GM18505 (cell line): ENCODE measurements at regions not wholly inside any gene's neighbourhood (a gene's known extent, or its start where the extent isn't known, plus 50 kb on each side); places are given as distances from the start of the nearest gene placed in this dataset.

Experiments used
- ATAC-seq: cut with Tn5 transposase; IDR thresholded peaks from one replicate; pipeline ENCODE4 v1.9.1; 2021; ENCODE audit not compliant: unreplicated experiment
- POLR2A ChIP-seq: IDR thresholded peaks from 4 replicates; pipeline ENCODE4 v1.6.1; 2011; ENCODE audit warnings: borderline replicate concordance; ENCODE audit not compliant: insufficient read depth, insufficient read length; ENCODE audit errors: extremely low read depth

- ATAC-seq: no peak
- no peak for TF ChIP-seq POLR2A
Observed at GRCh38 chr16:74199842-74200124, 96.8 kb upstream of the PSMD7 start.

DNA sequence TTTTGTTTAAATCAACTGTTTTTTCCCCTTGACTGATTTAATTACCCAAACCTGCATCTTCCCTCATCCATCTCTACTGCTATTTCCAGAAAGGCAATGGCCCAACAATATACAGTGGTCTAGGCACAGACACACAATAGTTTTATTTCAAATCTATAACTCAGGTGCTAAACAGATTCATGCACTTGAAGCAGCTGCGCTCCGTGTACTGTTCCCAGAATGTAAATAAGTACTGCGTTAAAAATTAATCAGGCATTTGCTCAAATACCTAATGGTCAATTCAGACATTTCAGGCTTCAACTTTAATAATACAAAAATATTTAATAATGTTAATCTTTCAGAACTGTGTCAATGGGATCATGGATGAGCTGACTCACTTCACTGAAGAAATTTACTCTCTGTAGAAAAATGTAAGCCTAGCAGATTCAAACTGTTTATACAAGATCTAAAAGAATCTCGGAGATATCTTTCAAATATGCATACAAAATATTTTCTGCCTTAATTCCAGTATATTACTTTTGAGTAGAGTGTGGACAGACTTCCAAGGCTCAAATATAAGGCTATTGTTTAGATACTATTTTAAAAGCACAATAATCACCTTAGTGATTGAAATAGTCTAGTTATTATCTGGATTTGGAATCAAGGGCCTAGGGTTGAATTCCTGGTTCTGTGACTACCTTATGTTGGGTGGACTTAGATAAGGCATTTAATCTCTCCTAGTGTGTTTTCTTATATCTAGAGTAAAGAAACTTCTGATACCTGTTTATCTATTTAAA lies 97.4 kb upstream of the PSMD7 start:
- ATAC-seq: no peak
- TF ChIP-seq POLR2A: no peak

DNA sequence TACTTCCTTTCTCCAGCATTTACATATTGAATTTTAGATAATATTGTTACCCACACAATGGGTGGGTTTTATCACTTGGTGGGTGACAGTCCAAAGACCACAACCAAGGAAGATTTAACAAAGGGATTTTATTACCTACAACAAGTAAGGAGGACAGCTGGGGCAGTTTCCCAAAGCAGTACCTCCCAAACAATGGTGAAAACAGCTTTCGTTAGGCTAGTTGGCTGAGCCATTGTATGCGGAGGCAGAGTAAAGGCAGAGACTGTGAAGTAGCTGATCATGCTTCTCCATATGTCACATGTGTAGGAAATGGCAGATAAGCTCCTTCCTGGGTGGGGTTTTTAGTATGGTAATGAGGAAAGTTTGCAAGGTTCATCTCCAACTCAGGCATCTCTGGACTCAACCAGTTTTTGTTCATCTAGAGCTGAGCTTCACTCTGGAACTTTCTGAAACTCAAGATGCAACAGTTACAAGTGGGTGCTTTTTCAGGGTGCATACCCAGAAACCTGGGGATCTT lies 104.3 kb upstream of the PSMD7 start:
- no peak for ATAC-seq
- no peak for TF ChIP-seq POLR2A

GRCh38 chr16:74190292-74190691 lies 106.3 kb upstream of the PSMD7 start:
- no peak for ATAC-seq
- no peak for TF ChIP-seq POLR2A

DNA sequence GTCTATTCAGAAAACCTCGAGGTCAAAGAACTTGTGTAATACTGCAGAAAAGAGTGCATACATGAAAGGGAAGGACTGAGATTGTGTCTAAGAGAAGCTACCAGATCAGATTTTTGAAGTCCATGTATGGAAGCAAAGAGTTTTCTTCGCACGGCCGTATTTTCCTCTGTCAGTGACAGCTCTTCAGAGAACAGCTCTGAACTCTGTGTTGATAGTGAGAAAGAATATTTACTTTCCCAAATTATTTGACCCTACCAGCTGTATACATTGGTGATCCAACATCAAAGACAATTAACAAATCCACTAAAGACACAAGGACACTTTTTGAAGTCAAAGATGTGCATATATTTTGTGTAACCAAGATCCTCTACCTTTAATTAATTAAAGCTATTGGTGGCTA lies 107.8 kb upstream of the PSMD7 start:
- no peak for ATAC-seq
- TF ChIP-seq POLR2A: no peak

DNA sequence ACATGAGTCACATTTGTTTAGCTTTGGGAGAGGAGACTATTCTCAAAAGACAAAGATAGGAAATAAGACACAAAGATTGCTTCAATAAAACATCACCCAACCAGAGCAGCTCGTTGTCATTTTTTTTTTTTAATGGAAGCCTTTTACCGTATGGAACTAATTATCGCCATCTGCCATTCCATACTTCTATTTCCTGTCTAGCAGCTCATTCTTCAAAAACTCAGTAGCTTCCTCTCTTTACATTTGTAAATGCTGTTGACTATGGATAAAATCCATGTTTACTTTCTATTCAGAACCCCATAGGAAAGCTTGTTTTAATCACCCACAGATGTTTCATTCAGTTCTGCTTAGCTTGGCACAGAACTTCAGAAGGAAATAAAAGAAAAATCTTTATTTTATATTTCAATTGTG lies 110.0 kb upstream of the PSMD7 start:
- TF ChIP-seq POLR2A: no peak
- ATAC-seq: no peak

- ATAC-seq: no peak
- no peak for TF ChIP-seq POLR2A
Observed at GRCh38 chr16:74184839-74185238, 111.8 kb upstream of the PSMD7 start.

GRCh38 chr16:74183601-74184360 lies 112.8 kb upstream of the PSMD7 start:
- TF ChIP-seq POLR2A: no peak
- no peak for ATAC-seq

DNA sequence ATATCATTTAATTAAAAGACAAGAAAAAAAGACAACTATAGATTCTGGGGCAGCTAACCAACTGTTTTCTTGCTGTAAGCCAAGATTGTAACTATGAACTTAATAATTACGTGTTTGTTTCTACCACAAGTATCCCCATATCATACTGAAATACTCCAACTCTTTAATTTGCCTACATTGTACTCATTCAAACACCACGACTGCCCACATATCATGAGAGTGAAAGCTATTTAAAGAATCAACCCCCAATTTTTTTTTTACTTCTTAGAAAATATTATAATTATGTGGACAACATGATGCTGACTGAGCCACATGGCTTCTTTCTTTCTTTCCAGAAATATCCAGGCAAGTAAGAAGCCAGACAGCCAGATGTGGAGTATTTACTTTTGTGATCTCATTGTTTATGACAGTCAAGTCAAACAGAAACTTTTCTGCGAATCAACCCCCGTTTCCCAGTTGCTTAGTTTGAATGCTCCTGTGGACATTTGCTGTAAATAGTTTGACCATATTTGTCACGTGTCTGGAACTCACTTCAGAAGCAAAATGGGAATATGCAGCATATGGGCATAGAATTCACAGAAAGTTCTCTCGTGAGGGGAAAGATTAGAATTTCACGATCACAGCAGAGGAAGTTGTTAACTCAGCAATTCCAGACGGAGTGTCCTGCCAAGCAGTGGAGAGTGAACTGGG lies 126.8 kb upstream of the PSMD7 start:
- no peak for TF ChIP-seq POLR2A
- no peak for ATAC-seq

GRCh38 chr16:74169066-74169465 lies 127.5 kb upstream of the PSMD7 start:
- ATAC-seq: no peak
- no peak for TF ChIP-seq POLR2A

GRCh38 chr16:74168445-74168844 lies 128.2 kb upstream of the PSMD7 start:
- no peak for ATAC-seq
- TF ChIP-seq POLR2A: no peak

GRCh38 chr16:74166456-74166855 lies 130.2 kb upstream of the PSMD7 start:
- ATAC-seq: no peak
- TF ChIP-seq POLR2A: no peak

DNA sequence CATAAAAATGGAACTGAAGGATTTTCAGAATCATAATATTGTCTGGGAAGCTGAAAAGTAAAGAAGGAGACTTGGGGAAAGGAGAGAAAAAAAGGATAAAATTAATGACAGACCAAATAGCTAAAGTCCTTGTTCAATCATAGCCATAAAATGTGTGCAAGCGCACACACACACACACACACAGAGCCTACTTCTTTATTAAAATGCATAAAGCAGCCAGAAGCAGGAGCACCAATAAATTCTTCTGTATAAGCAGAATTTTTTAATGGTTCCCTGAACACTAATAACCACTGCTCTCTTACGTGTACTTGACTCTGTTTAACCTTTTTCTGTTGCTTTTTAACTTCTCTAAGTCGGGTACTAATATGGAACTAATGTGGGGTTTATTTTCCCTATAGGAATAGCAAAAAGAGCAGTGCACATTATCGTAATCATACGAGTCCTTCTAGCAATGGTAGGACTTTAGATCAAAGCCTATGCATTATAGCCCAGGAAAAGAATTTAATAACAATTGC lies 131.0 kb upstream of the PSMD7 start:
- no peak for TF ChIP-seq POLR2A

More for the DNA sequence above, 131.0 kb upstream of the PSMD7 start:
- ATAC-seq: no peak
